ENCODE measurements at regions not wholly inside any gene's neighbourhood (a gene's known extent, or its start where the extent isn't known, plus 50 kb on each side); places are given as distances from the start of the nearest gene placed in this dataset.

GRCh38 chr14:85824526-85824925 lies 294.6 kb downstream of the FLRT2 start:
- DNase-seq (ENCODE audit: insufficient read length, low spot score) (no peak), FAIRE-seq (no peak)
- TF ChIP-seq POLR2A (IDR thresholded peaks at IDR 0.05; ENCODE audit: low read depth, low read length) = no peak

GRCh38 chr14:85822236-85822635 lies 292.3 kb downstream of the FLRT2 start:
- FAIRE-seq (no peak), DNase-seq (ENCODE audit: insufficient read length, low spot score) (no peak)

GRCh38 chr14:85817430-85817829 lies 287.5 kb downstream of the FLRT2 start:
- FAIRE-seq (no peak), DNase-seq (ENCODE audit: insufficient read length, low spot score) (no peak)
- no peak for TF ChIP-seq POLR2A (IDR thresholded peaks at IDR 0.05; ENCODE audit: low read depth, low read length)

More at GRCh38 chr14:85822236-85822635, 292.3 kb downstream of the FLRT2 start:
- TF ChIP-seq POLR2A (IDR thresholded peaks at IDR 0.05; ENCODE audit: low read depth, low read length) = no peak

GRCh38 chr14:85813040-85813439 lies 283.1 kb downstream of the FLRT2 start:
- no peak for TF ChIP-seq POLR2A (IDR thresholded peaks at IDR 0.05; ENCODE audit: low read depth, low read length)
- DNase-seq (ENCODE audit: insufficient read length, low spot score) (no peak), FAIRE-seq (no peak)

GRCh38 chr14:85811340-85811739 lies 281.4 kb downstream of the FLRT2 start:
- DNase-seq (ENCODE audit: insufficient read length, low spot score) (no peak), FAIRE-seq (no peak)
- TF ChIP-seq POLR2A (IDR thresholded peaks at IDR 0.05; ENCODE audit: low read depth, low read length) = no peak

GRCh38 chr14:85799668-85800067 lies 269.7 kb downstream of the FLRT2 start:
- TF ChIP-seq POLR2A (IDR thresholded peaks at IDR 0.05; ENCODE audit: low read depth, low read length) = no peak
- no peak for DNase-seq (ENCODE audit: insufficient read length, low spot score)
- FAIRE-seq = no peak

- TF ChIP-seq POLR2A (IDR thresholded peaks at IDR 0.05; ENCODE audit: low read depth, low read length) = no peak
- no peak for FAIRE-seq
- no peak for DNase-seq (ENCODE audit: insufficient read length, low spot score)
Measured at GRCh38 chr14:85798856-85799255, 268.9 kb downstream of the FLRT2 start.

GRCh38 chr14:85793533-85793932 lies 263.6 kb downstream of the FLRT2 start:
- FAIRE-seq (no peak), DNase-seq (ENCODE audit: insufficient read length, low spot score) (no peak)
- no peak for TF ChIP-seq POLR2A (IDR thresholded peaks at IDR 0.05; ENCODE audit: low read depth, low read length)

- FAIRE-seq (no peak), DNase-seq (ENCODE audit: insufficient read length, low spot score) (no peak)
- no peak for TF ChIP-seq POLR2A (IDR thresholded peaks at IDR 0.05; ENCODE audit: low read depth, low read length)
Measured at GRCh38 chr14:85789506-85789905, 259.6 kb downstream of the FLRT2 start.

GRCh38 chr14:85788470-85789233 lies 258.7 kb downstream of the FLRT2 start:
- no peak for TF ChIP-seq POLR2A (IDR thresholded peaks at IDR 0.05; ENCODE audit: low read depth, low read length)
- FAIRE-seq = no peak
- no peak for DNase-seq (ENCODE audit: insufficient read length, low spot score)

- DNase-seq (ENCODE audit: insufficient read length, low spot score) = no peak
- no peak for FAIRE-seq
- TF ChIP-seq POLR2A (IDR thresholded peaks at IDR 0.05; ENCODE audit: low read depth, low read length) = no peak
Measured at GRCh38 chr14:85766295-85766694, 236.4 kb downstream of the FLRT2 start.

GRCh38 chr14:85764822-85765221 lies 234.9 kb downstream of the FLRT2 start:
- TF ChIP-seq POLR2A (IDR thresholded peaks at IDR 0.05; ENCODE audit: low read depth, low read length) = no peak
- FAIRE-seq = no peak

GRCh38 chr14:85762526-85762925 lies 232.6 kb downstream of the FLRT2 start:
- DNase-seq (ENCODE audit: insufficient read length, low spot score) (no peak), FAIRE-seq (no peak)
- no peak for TF ChIP-seq POLR2A (IDR thresholded peaks at IDR 0.05; ENCODE audit: low read depth, low read length)

More at GRCh38 chr14:85764822-85765221, 234.9 kb downstream of the FLRT2 start:
- DNase-seq (ENCODE audit: insufficient read length, low spot score) = no peak

GRCh38 chr14:85752175-85752574 lies 222.2 kb downstream of the FLRT2 start:
- no peak for TF ChIP-seq POLR2A (IDR thresholded peaks at IDR 0.05; ENCODE audit: low read depth, low read length)
- FAIRE-seq (no peak), DNase-seq (ENCODE audit: insufficient read length, low spot score) (no peak)

- no peak for DNase-seq (ENCODE audit: insufficient read length, low spot score)
- FAIRE-seq = no peak
Measured at GRCh38 chr14:85744573-85744972, 214.6 kb downstream of the FLRT2 start.

More at GRCh38 chr14:85744573-85744972, 214.6 kb downstream of the FLRT2 start:
- no peak for TF ChIP-seq POLR2A (IDR thresholded peaks at IDR 0.05; ENCODE audit: low read depth, low read length)
